ENCODE measurements at regions not wholly inside any gene's neighbourhood (a gene's known extent, or its start where the extent isn't known, plus 50 kb on each side); places are given as distances from the start of the nearest gene placed in this dataset.

DNA sequence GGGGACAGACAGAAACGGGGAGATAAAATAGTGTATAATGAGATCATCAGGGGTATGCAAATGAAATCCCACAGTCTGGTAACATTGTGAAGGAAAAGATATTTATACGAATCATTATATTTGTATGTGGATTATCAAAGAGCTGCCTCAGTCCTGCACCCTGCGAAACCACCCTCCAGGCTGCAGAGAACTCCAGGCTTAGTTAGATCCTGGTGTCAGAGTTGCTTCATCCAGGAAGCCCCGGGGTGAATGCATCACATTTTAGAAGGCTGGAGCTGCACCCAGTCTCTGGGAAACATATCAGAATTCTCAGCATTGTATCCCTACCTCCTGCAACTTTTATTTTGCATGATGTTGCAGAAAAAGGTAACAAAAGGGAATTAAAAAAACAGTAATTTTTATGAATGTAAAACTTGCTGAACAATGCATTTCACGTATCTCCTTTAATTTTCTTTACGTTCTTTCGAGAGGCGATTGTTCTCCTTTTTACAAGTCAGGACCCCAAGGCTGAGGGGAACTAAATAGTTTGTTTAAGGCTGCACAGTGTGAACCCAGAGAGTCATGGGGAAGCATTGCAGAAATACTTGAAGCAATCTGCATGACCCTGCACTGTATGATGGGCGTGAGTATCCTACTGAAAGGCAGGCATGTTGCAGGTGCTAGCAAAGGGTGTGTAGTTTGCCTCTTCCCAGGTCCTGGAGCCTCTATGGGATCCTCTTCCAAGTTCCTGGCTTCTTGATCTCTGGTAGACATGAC, 299.5 kb upstream of the CLNK start:
- TF ChIP-seq, protein P1, sequence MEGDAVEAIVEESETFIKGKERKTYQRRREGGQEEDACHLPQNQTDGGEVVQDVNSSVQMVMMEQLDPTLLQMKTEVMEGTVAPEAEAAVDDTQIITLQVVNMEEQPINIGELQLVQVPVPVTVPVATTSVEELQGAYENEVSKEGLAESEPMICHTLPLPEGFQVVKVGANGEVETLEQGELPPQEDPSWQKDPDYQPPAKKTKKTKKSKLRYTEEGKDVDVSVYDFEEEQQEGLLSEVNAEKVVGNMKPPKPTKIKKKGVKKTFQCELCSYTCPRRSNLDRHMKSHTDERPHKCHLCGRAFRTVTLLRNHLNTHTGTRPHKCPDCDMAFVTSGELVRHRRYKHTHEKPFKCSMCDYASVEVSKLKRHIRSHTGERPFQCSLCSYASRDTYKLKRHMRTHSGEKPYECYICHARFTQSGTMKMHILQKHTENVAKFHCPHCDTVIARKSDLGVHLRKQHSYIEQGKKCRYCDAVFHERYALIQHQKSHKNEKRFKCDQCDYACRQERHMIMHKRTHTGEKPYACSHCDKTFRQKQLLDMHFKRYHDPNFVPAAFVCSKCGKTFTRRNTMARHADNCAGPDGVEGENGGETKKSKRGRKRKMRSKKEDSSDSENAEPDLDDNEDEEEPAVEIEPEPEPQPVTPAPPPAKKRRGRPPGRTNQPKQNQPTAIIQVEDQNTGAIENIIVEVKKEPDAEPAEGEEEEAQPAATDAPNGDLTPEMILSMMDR (IDR thresholded peaks at IDR 0.05; ENCODE audit: low read length, missing control alignments): no peak
- DNase-seq (ENCODE audit: low read depth): no peak
- no peak overlapping the region for H3K4me3 ChIP-seq (replicated peaks; ENCODE audit: low read depth, low read length)

DNA sequence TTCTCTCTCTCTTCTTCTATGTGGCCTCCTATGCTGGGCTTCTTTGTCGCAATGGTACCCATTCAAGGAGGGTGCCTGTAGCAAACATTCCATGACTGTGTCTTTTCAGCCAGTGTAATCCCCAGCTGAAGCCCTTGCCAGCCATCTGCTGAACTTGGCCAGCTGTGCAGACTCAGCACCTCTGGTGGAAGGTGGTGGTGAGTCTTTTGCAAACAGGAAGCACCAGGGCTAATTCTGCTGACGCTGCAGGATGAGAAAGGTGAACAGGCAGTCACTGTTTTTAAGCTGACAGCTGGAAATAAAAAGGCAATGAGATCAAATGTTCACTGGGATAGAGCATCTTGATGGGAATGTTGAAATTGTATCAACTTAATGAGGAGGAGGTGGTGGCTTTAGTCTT, 298.7 kb upstream of the CLNK start:
- TF ChIP-seq, protein P1 (IDR thresholded peaks at IDR 0.05; ENCODE audit: low read length, missing control alignments): no peak
- no peak overlapping the region for H3K4me3 ChIP-seq (replicated peaks; ENCODE audit: low read depth, low read length)
- DNase-seq (ENCODE audit: low read depth): no peak

DNA sequence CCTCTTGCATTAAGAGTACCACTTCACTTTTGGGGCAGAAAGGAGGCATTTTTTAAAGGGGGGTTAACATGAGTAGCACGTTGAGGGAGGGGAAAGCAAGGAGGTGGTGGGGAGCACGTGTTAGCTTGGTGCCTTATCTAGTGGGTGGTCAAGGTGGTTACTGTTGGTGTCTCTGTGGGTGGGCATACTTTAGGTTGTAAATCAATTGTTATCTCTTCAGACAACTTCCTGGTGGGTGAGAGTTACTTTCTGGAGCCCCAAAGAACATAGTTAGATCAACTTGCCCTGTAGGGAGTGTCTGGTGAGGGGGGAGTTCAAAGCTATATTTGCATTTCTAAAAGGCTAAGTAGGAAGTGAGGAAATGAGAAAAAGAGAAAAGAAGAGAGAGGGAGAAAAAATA, 297.7 kb upstream of the CLNK start:
- no peak overlapping the region for H3K4me3 ChIP-seq (replicated peaks; ENCODE audit: low read depth, low read length)
- TF ChIP-seq, protein P1 (IDR thresholded peaks at IDR 0.05; ENCODE audit: low read length, missing control alignments): no peak
- no peak for DNase-seq (ENCODE audit: low read depth)

DNA sequence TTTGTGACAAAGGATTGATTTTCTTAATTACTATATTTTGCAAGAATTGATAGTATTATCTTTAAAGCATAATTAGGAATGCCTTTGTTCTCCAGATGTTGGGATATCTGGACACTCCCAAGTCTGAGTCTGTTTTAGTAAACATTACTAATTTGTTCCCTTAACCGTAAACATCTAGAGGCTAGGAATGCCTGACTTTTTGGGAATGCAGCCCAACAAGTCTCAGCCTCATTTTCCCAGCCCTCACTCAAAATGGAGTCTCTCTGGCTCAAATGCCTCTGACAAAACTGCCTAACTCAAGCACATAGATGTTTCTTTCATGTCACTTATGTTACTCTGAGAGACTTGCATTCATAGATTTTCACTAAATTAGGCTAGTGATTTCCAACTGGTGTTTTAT, 297.0 kb upstream of the CLNK start:
- H3K4me3 ChIP-seq (replicated peaks; ENCODE audit: low read depth, low read length): no peak overlapping the region
- no peak for DNase-seq (ENCODE audit: low read depth)
- TF ChIP-seq, protein P1 (IDR thresholded peaks at IDR 0.05; ENCODE audit: low read length, missing control alignments): no peak

DNA sequence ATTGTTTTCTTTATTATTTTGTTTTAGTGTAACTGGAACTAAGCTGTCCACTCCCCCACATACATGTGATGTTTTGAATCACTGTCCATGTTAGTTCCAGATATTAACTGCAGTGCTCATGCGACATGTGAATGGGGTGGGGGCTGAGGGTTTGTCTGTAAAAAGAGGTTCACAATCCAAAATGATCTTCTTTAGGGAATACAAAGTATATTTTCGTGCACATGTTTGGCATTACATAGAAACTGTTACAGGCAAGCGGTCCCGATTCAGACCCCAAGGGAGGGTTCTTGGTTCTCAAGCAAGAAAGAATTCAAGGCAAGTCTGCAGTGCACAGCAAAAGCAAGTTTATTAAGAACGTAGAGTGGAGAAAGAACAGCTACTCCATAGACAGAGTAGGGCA, 296.5 kb upstream of the CLNK start:
- TF ChIP-seq, protein P1 (IDR thresholded peaks at IDR 0.05; ENCODE audit: low read length, missing control alignments): no peak
- no peak overlapping the region for H3K4me3 ChIP-seq (replicated peaks; ENCODE audit: low read depth, low read length)
- no peak for DNase-seq (ENCODE audit: low read depth)

DNA sequence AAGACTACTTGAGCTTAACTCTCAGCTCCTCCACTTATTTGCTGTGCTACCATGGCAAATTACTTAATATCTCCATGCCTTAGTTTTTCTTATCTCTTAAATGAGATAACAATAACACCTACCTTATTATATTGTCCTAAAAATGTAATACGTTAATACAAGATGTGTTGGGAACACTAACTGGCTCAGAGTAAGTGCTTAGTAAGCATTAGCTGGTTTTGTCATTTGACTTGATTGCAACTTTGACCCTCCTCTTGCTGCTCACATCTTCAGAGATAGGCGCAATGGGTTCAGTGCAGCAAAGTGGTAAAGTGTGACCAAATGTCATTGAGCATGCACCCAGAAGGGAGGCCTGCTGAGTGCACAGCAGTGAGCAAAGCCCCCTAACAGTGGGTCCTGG, 294.5 kb upstream of the CLNK start:
- TF ChIP-seq, protein P1 (IDR thresholded peaks at IDR 0.05; ENCODE audit: low read length, missing control alignments): no peak
- H3K4me3 ChIP-seq (replicated peaks; ENCODE audit: low read depth, low read length): no peak overlapping the region
- DNase-seq (ENCODE audit: low read depth): no peak

DNA sequence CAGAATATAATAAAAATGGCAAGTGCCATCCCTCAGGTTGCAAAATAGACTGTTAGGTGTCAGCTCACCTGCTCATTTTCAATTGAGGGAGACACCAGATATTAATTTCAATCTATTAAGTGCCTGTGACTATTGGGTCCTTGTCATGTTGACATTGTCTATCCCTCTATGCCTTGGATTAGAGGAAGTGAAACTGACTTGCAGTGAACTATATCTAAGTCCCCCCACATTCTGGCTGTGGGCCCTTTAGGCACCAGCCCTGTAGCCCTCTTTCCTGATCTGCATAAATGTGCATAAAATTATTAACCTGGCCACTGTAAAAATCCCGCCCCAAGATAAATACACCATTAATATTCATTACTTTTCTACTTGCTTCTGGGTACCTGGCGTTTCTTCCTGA, 293.0 kb upstream of the CLNK start:
- no peak for DNase-seq (ENCODE audit: low read depth)
- H3K4me3 ChIP-seq (replicated peaks; ENCODE audit: low read depth, low read length): no peak overlapping the region
- TF ChIP-seq, protein P1 (IDR thresholded peaks at IDR 0.05; ENCODE audit: low read length, missing control alignments): no peak
